Endothelial cell of umbilical vein (primary cell): ENCODE measurements at regions not wholly inside any gene's neighbourhood (a gene's known extent, or its start where the extent isn't known, plus 50 kb on each side); places are given as distances from the start of the nearest gene placed in this dataset.

Source experiments
- BruUV-seq: library from RNA; stranded (reverse); fragments of 400-500 nt; replicated peaks from 2 replicates; lab custom pipeline; 2021; lab: Mats Ljungman, UMichigan
- CTCF ChIA-PET: fragments of 300-600, 350-600 bp; sonication (Branson Sonifier 250); formaldehyde crosslinking; loops from one replicate; lab custom pipeline; 2021; ENCODE audit warnings: antibody characterized with exemption, inconsistent platforms; lab: Charles Lee
- POLR2A ChIA-PET: fragments of 300-600, 350-600 bp; sonication (Branson Sonifier 250); formaldehyde crosslinking; loops from one replicate; lab custom pipeline; 2021; ENCODE audit warnings: antibody characterized with exemption, inconsistent platforms; lab: Charles Lee
- DNase-seq: peaks from one replicate; pipeline ENCODE4 v3.0.0-alpha.2; 2011; ENCODE audit warnings: low read depth, low spot score
- FAIRE-seq: peaks from 2 replicates; lab custom pipeline; 2011; peaks lifted over from hg19 to GRCh38; lab: Jason Lieb, UNC
- H2AFZ ChIP-seq: 2 replicates; pipeline ENCODE4 v1.6.0; 2012; ENCODE audit warnings: low read depth, low read length, control low read depth, inconsistent platforms
- H3K27ac ChIP-seq: 2 replicates; pipeline ENCODE4 v1.5.1; 2011; ENCODE audit warnings: low read depth, mild to moderate bottlenecking, control low read depth, low read length, moderate library complexity; ENCODE audit not compliant: insufficient read depth
- H3K27me3 ChIP-seq, 2 experiments: 2 replicates each; pipeline versions ENCODE4 v1.6.0 to v1.6.1; 2011; ENCODE audit warnings: low read length in 2 of 2, mixed read lengths in 1 of 2; ENCODE audit not compliant: control insufficient read depth in 2 of 2, insufficient read depth in 2 of 2
- H3K36me3 ChIP-seq, 2 experiments: 2 replicates in 1 of 2; 3 replicates in 1 of 2; pipeline ENCODE4 v1.5.1; 2011; ENCODE audit warnings: low read length in 2 of 2, mild to moderate bottlenecking in 1 of 2, moderate library complexity in 1 of 2; ENCODE audit not compliant: control insufficient read depth in 2 of 2, insufficient read depth in 2 of 2; ENCODE audit errors: extremely low read depth in 1 of 2
- H3K4me1 ChIP-seq: 3 replicates; pipeline ENCODE4 v1.5.1; 2011; ENCODE audit warnings: mild to moderate bottlenecking, low read length; ENCODE audit not compliant: control insufficient read depth, insufficient read depth; ENCODE audit errors: extremely low read depth
- H3K4me2 ChIP-seq: 2 replicates; pipeline ENCODE4 v1.6.1; 2011; ENCODE audit warnings: low read length, control low read depth, mixed read lengths; ENCODE audit not compliant: insufficient read depth
- H3K4me3 ChIP-seq, 3 experiments: fragments of 200-600 bp in 1 of 3; sonication (generic), shearing (Covaris generic) in 1 of 3; replicated peaks in 1 of 3; 2 replicates each; pipeline ENCODE4 v1.5.1; 2011 to 2016; ENCODE audit warnings: control low read depth in 3 of 3, low read length in 3 of 3, mild to moderate bottlenecking in 2 of 3, inconsistent platforms in 1 of 3, low read depth in 1 of 3, moderate library complexity in 1 of 3; ENCODE audit not compliant: insufficient read depth in 1 of 3
- H3K79me2 ChIP-seq: 2 replicates; pipeline ENCODE4 v1.6.0; 2012; ENCODE audit warnings: low read length, inconsistent platforms; ENCODE audit not compliant: control insufficient read depth, insufficient read depth
- H3K9ac ChIP-seq: replicated peaks from 2 replicates; pipeline ENCODE3; 2011; ENCODE audit warnings: low read length, control low read depth; ENCODE audit not compliant: insufficient read depth; ENCODE audit errors: extremely low read depth
- H3K9me1 ChIP-seq: replicated peaks from 3 replicates; pipeline ENCODE4 v1.6.0; 2011; ENCODE audit warnings: mild to moderate bottlenecking, low read length; ENCODE audit not compliant: control insufficient read depth, insufficient read depth; ENCODE audit errors: extremely low read depth
- H3K9me3 ChIP-seq: replicated peaks from 2 replicates; pipeline ENCODE4 v1.5.1; 2012; ENCODE audit warnings: low read length, inconsistent platforms; ENCODE audit not compliant: control insufficient read depth, insufficient read depth
- H4K20me1 ChIP-seq: replicated peaks from 2 replicates; pipeline ENCODE3; 2011; ENCODE audit warnings: mild to moderate bottlenecking, low read length; ENCODE audit not compliant: control insufficient read depth, insufficient read depth; ENCODE audit errors: extremely low read depth
- CTCF ChIP-seq, 2 donors: IDR thresholded peaks; 1 replicate in 1 of 2; 2 replicates in 1 of 2; pipeline ENCODE4 v1.5.1; 2011; ENCODE audit warnings: low read length in 2 of 2, mild to moderate bottlenecking in 2 of 2, moderate library complexity in 2 of 2, control low read depth in 1 of 2, inconsistent platforms in 1 of 2, low read depth in 1 of 2; ENCODE audit not compliant: insufficient read depth in 1 of 2; ENCODE audit errors: extremely low read depth in 1 of 2
- EZH2 ChIP-seq: IDR thresholded peaks from 2 replicates; pipeline ENCODE4 v1.6.1; 2012; ENCODE audit warnings: borderline replicate concordance, low read depth, mild to moderate bottlenecking, moderate library complexity, low read length, inconsistent platforms; ENCODE audit not compliant: severe bottlenecking
- FOS ChIP-seq: IDR thresholded peaks from 2 replicates; pipeline ENCODE4 v1.6.1; 2011; ENCODE audit warnings: mild to moderate bottlenecking, low read length, moderate library complexity, borderline replicate concordance; ENCODE audit not compliant: insufficient read depth
- GATA2 ChIP-seq: IDR thresholded peaks from 2 replicates; pipeline ENCODE4 v1.7.0; 2011; ENCODE audit warnings: low read depth, mild to moderate bottlenecking, moderate library complexity, mixed read lengths, low read length; ENCODE audit not compliant: insufficient read length, insufficient read depth
- JUN ChIP-seq: IDR thresholded peaks from 2 replicates; pipeline ENCODE4 v1.6.1; 2011; ENCODE audit warnings: borderline replicate concordance, low read depth; ENCODE audit not compliant: insufficient read length, insufficient read depth
- MYC ChIP-seq: IDR thresholded peaks from one replicate; pipeline ENCODE4 v1.6.1; 2011; ENCODE audit warnings: mild to moderate bottlenecking, low read depth, low read length
- POLR2A ChIP-seq: IDR thresholded peaks from 2 replicates; pipeline ENCODE4 v1.6.1; 2012; ENCODE audit warnings: low read depth, mild to moderate bottlenecking, control low read depth, low read length
- POLR2AphosphoS5 ChIP-seq: IDR thresholded peaks from 2 replicates; pipeline ENCODE4 v1.6.1; 2012; ENCODE audit warnings: low read depth, mild to moderate bottlenecking, control low read depth, low read length, moderate library complexity; ENCODE audit not compliant: insufficient read depth
- dilution Hi-C: fragments of 300-500 bp; cut with MboI; formaldehyde crosslinking; loops from one replicate; pipeline ENCODE4 v1.15.0; 2019; ENCODE audit warnings: low sequenced_read_pairs; ENCODE audit not compliant: extremely low pct_ligation_motif_present
- intact Hi-C: fragments of 100-400 bp; cut with micrococcal nuclease; formaldehyde crosslinking; loops from one replicate; pipeline ENCODE4 v1.10.0; 2022
- TF ChIP-seq, protein P1 (sequence below): IDR thresholded peaks from 2 replicates; pipeline ENCODE4 v1.6.1; 2011; ENCODE audit not compliant: insufficient read depth, insufficient read length

DNA sequence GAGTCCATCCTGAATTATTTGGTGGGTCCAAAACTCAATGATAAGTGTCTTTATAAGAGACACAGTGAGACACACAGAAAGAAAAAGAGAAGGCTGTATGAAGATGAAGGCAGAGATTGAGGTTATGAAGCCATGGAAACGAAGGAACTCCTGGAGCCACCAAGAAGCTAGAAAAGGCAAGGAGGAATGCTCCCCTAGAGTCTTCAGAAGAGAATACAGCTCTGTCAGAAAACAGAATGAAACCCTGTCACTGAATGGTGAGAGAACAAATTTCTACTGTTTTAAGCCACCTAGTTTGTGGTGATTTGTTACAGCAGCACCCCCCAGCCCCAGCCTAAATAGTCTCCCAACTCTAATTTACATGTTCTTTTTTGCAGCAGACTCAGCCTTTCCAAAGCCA, 635.1 kb downstream of the EPHA7 start:
- FAIRE-seq, result no peak
- no peak overlapping the region for H3K4me3 ChIP-seq
- BruUV-seq, result no TSS peak

More for the DNA sequence above, 635.1 kb downstream of the EPHA7 start:
- no peak overlapping the region for H2AFZ ChIP-seq
- no peak overlapping the region for H3K4me2 ChIP-seq
- no peaks in the 10 kb centered on the region for H3K36me3 ChIP-seq
- H4K20me1 ChIP-seq, result no peaks in the 10 kb centered on the region
- dilution Hi-C loops, result no loop called here
- no peak for DNase-seq
- TF ChIP-seq POLR2A, result no peak
- TF ChIP-seq EZH2, result no peak
- TF ChIP-seq JUN, result no peak
- TF ChIP-seq CTCF (IDR thresholded peaks at IDR 0.05; ENCODE audit: extremely low read depth in 1 of 2, insufficient read depth in 1 of 2, low read depth in 1 of 2, low read length in 2 of 2), result no peak
- no peak for TF ChIP-seq MYC
- TF ChIP-seq POLR2AphosphoS5, result no peak
- TF ChIP-seq, protein P1, sequence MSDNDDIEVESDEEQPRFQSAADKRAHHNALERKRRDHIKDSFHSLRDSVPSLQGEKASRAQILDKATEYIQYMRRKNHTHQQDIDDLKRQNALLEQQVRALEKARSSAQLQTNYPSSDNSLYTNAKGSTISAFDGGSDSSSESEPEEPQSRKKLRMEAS, result no peak
- TF ChIP-seq FOS, result no peak
- no peak for TF ChIP-seq GATA2
- H3K9me1 ChIP-seq, result no peaks in the 10 kb centered on the region
- H3K79me2 ChIP-seq, result no peaks in the 10 kb centered on the region
- no peaks in the 10 kb centered on the region for H3K4me1 ChIP-seq
- ChIA-PET POLR2A (no interaction called here), CTCF (no interaction called here)
- no peak overlapping the region for H3K9ac ChIP-seq
- H3K27me3 ChIP-seq, result no peaks in the 10 kb centered on the region
- H3K27ac ChIP-seq, result no peak overlapping the region
- H3K9me3 ChIP-seq, result no peaks in the 10 kb centered on the region
- intact Hi-C loops, result no loop called here
